BJ (cell line): ENCODE measurements at regions not wholly inside any gene's neighbourhood (a gene's known extent, or its start where the extent isn't known, plus 50 kb on each side); places are given as distances from the start of the nearest gene placed in this dataset.

Experiments used
- CTCF ChIA-PET: fragments of 350-600 bp; formaldehyde crosslinking; extraction: SDS; loops from one replicate; lab custom pipeline; 2021; ENCODE audit warnings: antibody characterized with exemption, inconsistent platforms; lab: Yijun Ruan, JAX
- POLR2A ChIA-PET: fragments of 300-600 bp; sonication (Branson Sonifier 250); formaldehyde crosslinking; extraction: SDS; loops from one replicate; lab custom pipeline; 2021; ENCODE audit warnings: antibody characterized with exemption; lab: Charles Lee
- DNase-seq: peaks from one replicate; pipeline ENCODE4 v3.0.0-alpha.2; 2011; ENCODE audit warnings: low read depth
- H3K27me3 ChIP-seq: 2 replicates; pipeline ENCODE4 v1.6.0; 2011; ENCODE audit warnings: low read length; ENCODE audit not compliant: control insufficient read depth, insufficient read depth
- H3K36me3 ChIP-seq: 2 replicates; pipeline ENCODE4 v1.5.1; 2011; ENCODE audit warnings: low read length; ENCODE audit not compliant: control insufficient read depth, insufficient read depth
- H3K4me3 ChIP-seq: 2 replicates; pipeline ENCODE4 v1.5.1; 2011; ENCODE audit warnings: low read depth, mild to moderate bottlenecking, control low read depth, low read length
- CTCF ChIP-seq: IDR thresholded peaks from 2 replicates; pipeline ENCODE4 v1.5.1; 2011; ENCODE audit warnings: low read depth, mild to moderate bottlenecking, control low read depth, inconsistent platforms, low read length, moderate library complexity; ENCODE audit not compliant: insufficient read depth

DNA sequence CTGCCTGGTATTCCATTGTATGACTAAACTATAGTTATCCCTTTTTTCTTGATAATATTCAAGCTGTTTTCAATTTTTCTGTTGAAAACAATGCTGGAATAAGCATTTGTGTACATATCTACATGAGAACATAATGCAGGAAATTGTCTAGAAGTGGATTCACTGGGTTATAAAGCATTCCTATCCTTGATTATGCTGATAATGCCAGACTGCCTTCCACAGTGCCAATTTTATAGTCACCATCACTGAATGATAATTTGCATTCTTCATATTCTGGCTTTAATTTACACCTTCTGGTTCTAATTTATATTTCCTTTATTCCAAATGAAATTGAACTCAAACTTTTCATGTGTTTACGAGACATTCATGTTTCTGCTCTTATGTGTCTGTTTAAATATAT, 651.0 kb upstream of the PLXNA2 start:
- CTCF ChIA-PET, result no interaction called here

GRCh38 chr1:208895820-208896219, 651.6 kb upstream of the PLXNA2 start:
- POLR2A ChIA-PET, result no interaction called here
- H3K27me3 ChIP-seq, result no peaks in the 10 kb centered on the region
- CTCF ChIA-PET, result no interaction called here
- DNase-seq, result no peak
- H3K4me3 ChIP-seq, result no peak overlapping the region
- H3K36me3 ChIP-seq, result no peaks in the 10 kb centered on the region
- no peak for TF ChIP-seq CTCF

More for the DNA sequence above, 651.0 kb upstream of the PLXNA2 start:
- Histone ChIP-seq H3K27me3 (no peaks in the 10 kb centered on the region), H3K4me3 (no peak overlapping the region), H3K36me3 (no peaks in the 10 kb centered on the region)
- no peak for DNase-seq
- POLR2A ChIA-PET, result no interaction called here
- TF ChIP-seq CTCF, result no peak

DNA sequence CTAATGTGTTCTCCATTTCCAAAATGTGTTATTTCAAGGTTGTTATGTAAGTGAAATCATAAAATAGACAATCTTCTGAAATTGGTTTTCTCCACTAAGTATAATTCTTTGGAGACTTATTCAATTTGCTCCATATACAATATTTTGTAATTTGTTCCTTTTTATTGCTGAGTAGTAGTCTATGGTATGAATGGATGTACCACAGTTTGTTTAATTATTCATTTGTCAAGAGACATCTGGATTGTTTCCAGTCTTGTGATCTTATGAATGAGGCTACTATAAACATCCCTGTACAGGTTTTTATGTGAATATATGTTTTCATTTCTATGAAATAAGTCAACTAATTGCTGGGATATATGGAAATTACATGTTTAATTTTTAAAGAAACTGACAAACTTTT, 652.6 kb upstream of the PLXNA2 start:
- TF ChIP-seq CTCF, result no peak
- POLR2A ChIA-PET, result no interaction called here
- no peak for DNase-seq
- H3K4me3 ChIP-seq, result no peak overlapping the region
- CTCF ChIA-PET, result no interaction called here
- no peaks in the 10 kb centered on the region for H3K36me3 ChIP-seq
- no peaks in the 10 kb centered on the region for H3K27me3 ChIP-seq

GRCh38 chr1:208899438-208899837, 655.3 kb upstream of the PLXNA2 start:
- Histone ChIP-seq H3K27me3 (no peaks in the 10 kb centered on the region), H3K4me3 (no peak overlapping the region), H3K36me3 (no peaks in the 10 kb centered on the region)
- POLR2A ChIA-PET, result no interaction called here
- CTCF ChIA-PET, result no interaction called here
- no peak for DNase-seq
- TF ChIP-seq CTCF, result no peak

DNA sequence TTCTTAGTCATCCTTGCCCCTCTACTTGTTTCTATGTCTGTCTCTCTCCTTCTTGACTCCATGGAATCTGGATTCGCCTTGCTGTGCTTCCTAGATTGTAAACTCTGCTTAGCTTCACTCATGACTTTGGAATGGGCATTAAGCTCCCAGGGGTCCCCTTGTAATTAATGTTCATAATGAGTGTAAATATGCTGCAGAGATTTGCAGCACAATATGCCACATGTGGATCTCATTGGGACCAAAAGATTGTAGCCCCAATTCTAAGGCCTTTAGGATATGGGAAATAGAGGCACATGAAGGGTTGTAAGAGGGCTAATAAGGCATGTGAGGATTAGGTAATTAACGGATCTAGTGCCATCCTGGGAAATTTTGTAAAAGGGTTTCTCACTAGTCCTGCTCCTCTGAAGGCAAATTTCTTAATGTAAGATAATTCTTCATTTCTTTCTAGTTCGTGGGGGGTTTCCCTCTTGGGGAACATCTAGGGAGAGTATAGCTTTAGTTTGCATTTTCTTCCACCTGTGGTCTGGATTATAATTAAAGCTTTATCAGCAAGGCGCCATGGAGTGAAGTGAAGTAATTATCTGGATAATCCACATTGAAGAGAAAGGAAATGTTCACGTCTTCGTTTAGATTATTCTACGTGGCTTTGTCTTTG, 659.2 kb upstream of the PLXNA2 start:
- Histone ChIP-seq H3K4me3 (no peak overlapping the region), H3K27me3 (no peaks in the 10 kb centered on the region), H3K36me3 (no peaks in the 10 kb centered on the region)
- DNase-seq, result no peak
- ChIA-PET POLR2A (no interaction called here), CTCF (no interaction called here)
- TF ChIP-seq CTCF, result no peak
